ENCODE measurements at regions not wholly inside any gene's neighbourhood (a gene's known extent, or its start where the extent isn't known, plus 50 kb on each side); places are given as distances from the start of the nearest gene placed in this dataset.

- TF ChIP-seq CTCF (IDR thresholded peaks at IDR 0.05) (no peak), POLR2A (IDR thresholded peaks at IDR 0.05) (no peak)
Measured at GRCh38 chr15:47582233-47582632, 135.1 kb upstream of the SEMA6D start.

Measured in body of pancreas (tissue), 4 donors.